Endothelial cell of umbilical vein (primary cell): ENCODE measurements at regions not wholly inside any gene's neighbourhood (a gene's known extent, or its start where the extent isn't known, plus 50 kb on each side); places are given as distances from the start of the nearest gene placed in this dataset.

ENCODE experiments used
- CTCF ChIP-seq, 2 donors: IDR thresholded peaks; 1 replicate in 1 of 2; 2 replicates in 1 of 2; pipeline ENCODE4 v1.5.1; 2011; ENCODE audit warnings: low read length in 2 of 2, mild to moderate bottlenecking in 2 of 2, moderate library complexity in 2 of 2, control low read depth in 1 of 2, inconsistent platforms in 1 of 2, low read depth in 1 of 2; ENCODE audit not compliant: insufficient read depth in 1 of 2; ENCODE audit errors: extremely low read depth in 1 of 2
- JUN ChIP-seq: IDR thresholded peaks from 2 replicates; pipeline ENCODE4 v1.6.1; 2011; ENCODE audit warnings: borderline replicate concordance, low read depth; ENCODE audit not compliant: insufficient read length, insufficient read depth
- POLR2A ChIP-seq: IDR thresholded peaks from 2 replicates; pipeline ENCODE4 v1.6.1; 2012; ENCODE audit warnings: low read depth, mild to moderate bottlenecking, control low read depth, low read length

DNA sequence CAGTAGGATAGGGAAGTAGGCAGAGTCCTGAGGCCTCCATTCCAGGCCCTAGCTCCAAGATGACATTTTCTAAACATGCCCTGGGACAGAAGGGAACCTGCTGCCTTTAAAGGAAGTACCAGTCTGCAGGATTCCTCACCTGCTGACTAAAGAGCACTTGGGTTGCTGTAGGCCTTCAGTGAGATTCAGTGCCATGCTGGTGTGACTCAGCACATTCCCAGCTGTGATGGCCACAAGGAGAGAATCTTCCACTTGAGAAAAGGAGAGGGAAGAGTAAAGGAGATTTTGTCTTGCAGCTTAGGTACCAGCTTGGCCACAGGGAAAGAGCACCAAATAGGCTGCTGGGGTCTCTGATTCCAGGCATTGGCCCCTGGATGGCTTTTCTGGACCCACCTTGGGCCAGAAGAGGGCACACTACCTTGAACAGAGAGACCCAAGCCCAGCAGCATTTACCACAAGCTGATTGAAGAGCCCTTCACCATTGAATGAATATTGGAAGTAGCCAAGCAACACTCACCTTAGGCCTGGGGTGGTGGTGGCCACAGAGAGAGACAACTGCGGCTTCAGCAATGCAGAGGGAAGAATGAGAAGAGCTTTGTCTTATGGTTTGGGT is 498.3 kb downstream of the KCNH5 start:
- TF ChIP-seq CTCF (IDR thresholded peaks at IDR 0.05; ENCODE audit: extremely low read depth in 1 of 2, insufficient read depth in 1 of 2, low read depth in 1 of 2, low read length in 2 of 2) = no peak
- no peak for TF ChIP-seq POLR2A
- TF ChIP-seq JUN = no peak
